ENCODE measurements at regions not wholly inside any gene's neighbourhood (a gene's known extent, or its start where the extent isn't known, plus 50 kb on each side); places are given as distances from the start of the nearest gene placed in this dataset.

GRCh38 chr18:73511771-73512503, 635.7 kb downstream of the FBXO15 start:
- DNase-seq (ENCODE audit: extremely low spot score, insufficient read length, low read depth) (no peak), FAIRE-seq (no peak)

- FAIRE-seq (no peak), DNase-seq (ENCODE audit: extremely low spot score, insufficient read length, low read depth) (no peak)
Measured at GRCh38 chr18:73509460-73509859, 638.2 kb downstream of the FBXO15 start.

- FAIRE-seq = no peak
- DNase-seq (ENCODE audit: extremely low spot score, insufficient read length, low read depth) = no peak
Measured at GRCh38 chr18:73503326-73503725, 635.5 kb upstream of the NETO1 start.

GRCh38 chr18:73487966-73488365, 620.2 kb upstream of the NETO1 start:
- FAIRE-seq = no peak
- no peak for DNase-seq (ENCODE audit: extremely low spot score, insufficient read length, low read depth)

GRCh38 chr18:73485166-73485565, 617.4 kb upstream of the NETO1 start:
- DNase-seq (ENCODE audit: extremely low spot score, insufficient read length, low read depth) = no peak
- no peak for FAIRE-seq

GRCh38 chr18:73482901-73483300, 615.1 kb upstream of the NETO1 start:
- DNase-seq (ENCODE audit: extremely low spot score, insufficient read length, low read depth) = no peak
- FAIRE-seq = no peak

GRCh38 chr18:73479477-73479876, 611.7 kb upstream of the NETO1 start:
- no peak for DNase-seq (ENCODE audit: extremely low spot score, insufficient read length, low read depth)
- FAIRE-seq = no peak

GRCh38 chr18:73478191-73478590, 610.4 kb upstream of the NETO1 start:
- no peak for FAIRE-seq
- DNase-seq (ENCODE audit: extremely low spot score, insufficient read length, low read depth) = no peak

GRCh38 chr18:73476031-73476430, 608.2 kb upstream of the NETO1 start:
- FAIRE-seq = no peak
- DNase-seq (ENCODE audit: extremely low spot score, insufficient read length, low read depth) = no peak

- DNase-seq (ENCODE audit: extremely low spot score, insufficient read length, low read depth) = no peak
- no peak for FAIRE-seq
Measured at GRCh38 chr18:73462092-73462491, 594.3 kb upstream of the NETO1 start.

GRCh38 chr18:73461780-73462059, 593.9 kb upstream of the NETO1 start:
- no peak for FAIRE-seq
- no peak for DNase-seq (ENCODE audit: extremely low spot score, insufficient read length, low read depth)

GRCh38 chr18:73461038-73461779, 593.4 kb upstream of the NETO1 start:
- FAIRE-seq = no peak
- DNase-seq (ENCODE audit: extremely low spot score, insufficient read length, low read depth) = no peak

GRCh38 chr18:73458186-73458964, 590.6 kb upstream of the NETO1 start:
- FAIRE-seq = no peak
- no peak for DNase-seq (ENCODE audit: extremely low spot score, insufficient read length, low read depth)

GRCh38 chr18:73456643-73457042, 588.9 kb upstream of the NETO1 start:
- no peak for DNase-seq (ENCODE audit: extremely low spot score, insufficient read length, low read depth)
- FAIRE-seq = no peak

- FAIRE-seq (no peak), DNase-seq (ENCODE audit: extremely low spot score, insufficient read length, low read depth) (no peak)
Measured at GRCh38 chr18:73452866-73453265, 585.1 kb upstream of the NETO1 start.

GRCh38 chr18:73446502-73446901, 578.7 kb upstream of the NETO1 start:
- DNase-seq (ENCODE audit: extremely low spot score, insufficient read length, low read depth) (no peak), FAIRE-seq (no peak)

- FAIRE-seq = no peak
- no peak for DNase-seq (ENCODE audit: extremely low spot score, insufficient read length, low read depth)
Measured at GRCh38 chr18:73431620-73432019, 563.8 kb upstream of the NETO1 start.

GRCh38 chr18:73421010-73421409, 553.2 kb upstream of the NETO1 start:
- no peak for FAIRE-seq

GRCh38 chr18:73419531-73419930, 551.7 kb upstream of the NETO1 start:
- no peak for DNase-seq (ENCODE audit: extremely low spot score, insufficient read length, low read depth)
- FAIRE-seq = no peak

More at GRCh38 chr18:73421010-73421409, 553.2 kb upstream of the NETO1 start:
- no peak for DNase-seq (ENCODE audit: extremely low spot score, insufficient read length, low read depth)

- DNase-seq (ENCODE audit: extremely low spot score, insufficient read length, low read depth) (no peak), FAIRE-seq (no peak)
Measured at GRCh38 chr18:73414598-73414997, 546.8 kb upstream of the NETO1 start.

GRCh38 chr18:73414069-73414468, 546.3 kb upstream of the NETO1 start:
- DNase-seq (ENCODE audit: extremely low spot score, insufficient read length, low read depth) (no peak), FAIRE-seq (no peak)

Data from GM18507 (cell line).